Endothelial cell of umbilical vein (primary cell): ENCODE measurements at regions not wholly inside any gene's neighbourhood (a gene's known extent, or its start where the extent isn't known, plus 50 kb on each side); places are given as distances from the start of the nearest gene placed in this dataset.

ENCODE experiments used
- BruUV-seq: library from RNA; stranded (reverse); fragments of 400-500 nt; replicated peaks from 2 replicates; lab custom pipeline; 2021; lab: Mats Ljungman, UMichigan
- CTCF ChIA-PET: fragments of 300-600, 350-600 bp; sonication (Branson Sonifier 250); formaldehyde crosslinking; loops from one replicate; lab custom pipeline; 2021; ENCODE audit warnings: antibody characterized with exemption, inconsistent platforms; lab: Charles Lee
- POLR2A ChIA-PET: fragments of 300-600, 350-600 bp; sonication (Branson Sonifier 250); formaldehyde crosslinking; loops from one replicate; lab custom pipeline; 2021; ENCODE audit warnings: antibody characterized with exemption, inconsistent platforms; lab: Charles Lee
- DNase-seq: peaks from one replicate; pipeline ENCODE4 v3.0.0-alpha.2; 2011; ENCODE audit warnings: low read depth, low spot score
- FAIRE-seq: peaks from 2 replicates; lab custom pipeline; 2011; peaks lifted over from hg19 to GRCh38; lab: Jason Lieb, UNC
- H2AFZ ChIP-seq: 2 replicates; pipeline ENCODE4 v1.6.0; 2012; ENCODE audit warnings: low read depth, low read length, control low read depth, inconsistent platforms
- H3K27ac ChIP-seq: 2 replicates; pipeline ENCODE4 v1.5.1; 2011; ENCODE audit warnings: low read depth, mild to moderate bottlenecking, control low read depth, low read length, moderate library complexity; ENCODE audit not compliant: insufficient read depth
- H3K27me3 ChIP-seq, 2 experiments: 2 replicates each; pipeline versions ENCODE4 v1.6.0 to v1.6.1; 2011; ENCODE audit warnings: low read length in 2 of 2, mixed read lengths in 1 of 2; ENCODE audit not compliant: control insufficient read depth in 2 of 2, insufficient read depth in 2 of 2
- H3K36me3 ChIP-seq, 2 experiments: 2 replicates in 1 of 2; 3 replicates in 1 of 2; pipeline ENCODE4 v1.5.1; 2011; ENCODE audit warnings: low read length in 2 of 2, mild to moderate bottlenecking in 1 of 2, moderate library complexity in 1 of 2; ENCODE audit not compliant: control insufficient read depth in 2 of 2, insufficient read depth in 2 of 2; ENCODE audit errors: extremely low read depth in 1 of 2
- H3K4me1 ChIP-seq: 3 replicates; pipeline ENCODE4 v1.5.1; 2011; ENCODE audit warnings: mild to moderate bottlenecking, low read length; ENCODE audit not compliant: control insufficient read depth, insufficient read depth; ENCODE audit errors: extremely low read depth
- H3K4me2 ChIP-seq: 2 replicates; pipeline ENCODE4 v1.6.1; 2011; ENCODE audit warnings: low read length, control low read depth, mixed read lengths; ENCODE audit not compliant: insufficient read depth
- H3K4me3 ChIP-seq, 3 experiments: fragments of 200-600 bp in 1 of 3; sonication (generic), shearing (Covaris generic) in 1 of 3; replicated peaks in 1 of 3; 2 replicates each; pipeline ENCODE4 v1.5.1; 2011 to 2016; ENCODE audit warnings: control low read depth in 3 of 3, low read length in 3 of 3, mild to moderate bottlenecking in 2 of 3, inconsistent platforms in 1 of 3, low read depth in 1 of 3, moderate library complexity in 1 of 3; ENCODE audit not compliant: insufficient read depth in 1 of 3
- H3K79me2 ChIP-seq: 2 replicates; pipeline ENCODE4 v1.6.0; 2012; ENCODE audit warnings: low read length, inconsistent platforms; ENCODE audit not compliant: control insufficient read depth, insufficient read depth
- H3K9ac ChIP-seq: replicated peaks from 2 replicates; pipeline ENCODE3; 2011; ENCODE audit warnings: low read length, control low read depth; ENCODE audit not compliant: insufficient read depth; ENCODE audit errors: extremely low read depth
- H3K9me1 ChIP-seq: replicated peaks from 3 replicates; pipeline ENCODE4 v1.6.0; 2011; ENCODE audit warnings: mild to moderate bottlenecking, low read length; ENCODE audit not compliant: control insufficient read depth, insufficient read depth; ENCODE audit errors: extremely low read depth
- H3K9me3 ChIP-seq: replicated peaks from 2 replicates; pipeline ENCODE4 v1.5.1; 2012; ENCODE audit warnings: low read length, inconsistent platforms; ENCODE audit not compliant: control insufficient read depth, insufficient read depth
- H4K20me1 ChIP-seq: replicated peaks from 2 replicates; pipeline ENCODE3; 2011; ENCODE audit warnings: mild to moderate bottlenecking, low read length; ENCODE audit not compliant: control insufficient read depth, insufficient read depth; ENCODE audit errors: extremely low read depth
- CTCF ChIP-seq, 2 donors: IDR thresholded peaks; 1 replicate in 1 of 2; 2 replicates in 1 of 2; pipeline ENCODE4 v1.5.1; 2011; ENCODE audit warnings: low read length in 2 of 2, mild to moderate bottlenecking in 2 of 2, moderate library complexity in 2 of 2, control low read depth in 1 of 2, inconsistent platforms in 1 of 2, low read depth in 1 of 2; ENCODE audit not compliant: insufficient read depth in 1 of 2; ENCODE audit errors: extremely low read depth in 1 of 2
- EZH2 ChIP-seq: IDR thresholded peaks from 2 replicates; pipeline ENCODE4 v1.6.1; 2012; ENCODE audit warnings: borderline replicate concordance, low read depth, mild to moderate bottlenecking, moderate library complexity, low read length, inconsistent platforms; ENCODE audit not compliant: severe bottlenecking
- FOS ChIP-seq: IDR thresholded peaks from 2 replicates; pipeline ENCODE4 v1.6.1; 2011; ENCODE audit warnings: mild to moderate bottlenecking, low read length, moderate library complexity, borderline replicate concordance; ENCODE audit not compliant: insufficient read depth
- GATA2 ChIP-seq: IDR thresholded peaks from 2 replicates; pipeline ENCODE4 v1.7.0; 2011; ENCODE audit warnings: low read depth, mild to moderate bottlenecking, moderate library complexity, mixed read lengths, low read length; ENCODE audit not compliant: insufficient read length, insufficient read depth
- JUN ChIP-seq: IDR thresholded peaks from 2 replicates; pipeline ENCODE4 v1.6.1; 2011; ENCODE audit warnings: borderline replicate concordance, low read depth; ENCODE audit not compliant: insufficient read length, insufficient read depth
- MAX ChIP-seq: IDR thresholded peaks from 2 replicates; pipeline ENCODE4 v1.6.1; 2011; ENCODE audit not compliant: insufficient read depth, insufficient read length
- MYC ChIP-seq: IDR thresholded peaks from one replicate; pipeline ENCODE4 v1.6.1; 2011; ENCODE audit warnings: mild to moderate bottlenecking, low read depth, low read length
- POLR2A ChIP-seq: IDR thresholded peaks from 2 replicates; pipeline ENCODE4 v1.6.1; 2012; ENCODE audit warnings: low read depth, mild to moderate bottlenecking, control low read depth, low read length
- POLR2AphosphoS5 ChIP-seq: IDR thresholded peaks from 2 replicates; pipeline ENCODE4 v1.6.1; 2012; ENCODE audit warnings: low read depth, mild to moderate bottlenecking, control low read depth, low read length, moderate library complexity; ENCODE audit not compliant: insufficient read depth
- dilution Hi-C: fragments of 300-500 bp; cut with MboI; formaldehyde crosslinking; loops from one replicate; pipeline ENCODE4 v1.15.0; 2019; ENCODE audit warnings: low sequenced_read_pairs; ENCODE audit not compliant: extremely low pct_ligation_motif_present
- intact Hi-C: fragments of 100-400 bp; cut with micrococcal nuclease; formaldehyde crosslinking; loops from one replicate; pipeline ENCODE4 v1.10.0; 2022

GRCh38 chr16:73616166-73616753 is 568.3 kb upstream of the ZFHX3 start:
- intact Hi-C loops, result no loop called here
- H3K9me3 ChIP-seq, result no peaks in the 10 kb centered on the region
- no peak overlapping the region for H2AFZ ChIP-seq
- H3K27ac ChIP-seq, result no peak overlapping the region
- H4K20me1 ChIP-seq, result no peaks in the 10 kb centered on the region
- TF ChIP-seq POLR2AphosphoS5 (no peak), MAX (no peak), JUN (no peak), CTCF (IDR thresholded peaks at IDR 0.05; ENCODE audit: extremely low read depth in 1 of 2, insufficient read depth in 1 of 2, low read depth in 1 of 2, low read length in 2 of 2) (no peak), FOS (no peak), GATA2 (no peak), MYC (no peak), POLR2A (no peak), EZH2 (no peak)
- FAIRE-seq (no peak), DNase-seq (no peak)
- H3K27me3 ChIP-seq, result no peaks in the 10 kb centered on the region
- H3K9me1 ChIP-seq, result no peaks in the 10 kb centered on the region
- no TSS peak for BruUV-seq
- no peaks in the 10 kb centered on the region for H3K36me3 ChIP-seq
- no peaks in the 10 kb centered on the region for H3K79me2 ChIP-seq
- no peak overlapping the region for H3K4me3 ChIP-seq
- H3K4me1 ChIP-seq, result no peaks in the 10 kb centered on the region
- ChIA-PET POLR2A (no interaction called here), CTCF (no interaction called here)
- dilution Hi-C loops, result no loop called here
- H3K9ac ChIP-seq, result no peak overlapping the region
- no peak overlapping the region for H3K4me2 ChIP-seq
